ENCODE measurements at regions not wholly inside any gene's neighbourhood (a gene's known extent, or its start where the extent isn't known, plus 50 kb on each side); places are given as distances from the start of the nearest gene placed in this dataset.

GRCh38 chr3:194212161-194212844 is 76.4 kb downstream of the HES1 start:
- H3K27me3 ChIP-seq = no peaks in the 10 kb centered on the region
- TF ChIP-seq CTCF (IDR thresholded peaks at IDR 0.05; ENCODE audit: low read depth, low read length) = no peak
- H3K4me3 ChIP-seq = no peak overlapping the region
- H3K9me3 ChIP-seq (ENCODE audit: low read depth) = no peaks in the 10 kb centered on the region
- peak overlapping the region; percentile 86 for H3K27ac ChIP-seq
- DNase-seq (ENCODE audit: low read depth in 1 of 2, low spot score in 1 of 2) = peak in 1 of 2 donors; percentile 37
- H3K4me1 ChIP-seq (ENCODE audit: low read depth) = peaks cover 39% of the 10 kb centered on the region
- no peaks in the 10 kb centered on the region for H3K36me3 ChIP-seq

GRCh38 chr3:194212845-194213331 is 76.9 kb downstream of the HES1 start:
- Histone ChIP-seq H3K36me3 (no peaks in the 10 kb centered on the region), H3K4me3 (no peak overlapping the region), H3K27me3 (no peaks in the 10 kb centered on the region), H3K4me1 (ENCODE audit: low read depth) (peaks cover 39% of the 10 kb centered on the region), H3K9me3 (ENCODE audit: low read depth) (no peaks in the 10 kb centered on the region), H3K27ac (peak overlapping the region; percentile 86)
- peak in 1 of 2 donors; percentile 86 for DNase-seq (ENCODE audit: low read depth in 1 of 2, low spot score in 1 of 2)
- no peak for TF ChIP-seq CTCF (IDR thresholded peaks at IDR 0.05; ENCODE audit: low read depth, low read length)

GRCh38 chr3:194215392-194215791 is 79.4 kb downstream of the HES1 start:
- no peak for TF ChIP-seq CTCF (IDR thresholded peaks at IDR 0.05; ENCODE audit: low read depth, low read length)

GRCh38 chr3:194218646-194219453 is 82.9 kb downstream of the HES1 start:
- no peak for TF ChIP-seq CTCF (IDR thresholded peaks at IDR 0.05; ENCODE audit: low read depth, low read length)
- H3K27me3 ChIP-seq = no peaks in the 10 kb centered on the region
- no peak for DNase-seq (ENCODE audit: low read depth in 1 of 2, low spot score in 1 of 2)
- H3K36me3 ChIP-seq = no peaks in the 10 kb centered on the region
- no peak overlapping the region for H3K4me3 ChIP-seq
- H3K4me1 ChIP-seq (ENCODE audit: low read depth) = peaks cover 19% of the 10 kb centered on the region
- H3K9me3 ChIP-seq (ENCODE audit: low read depth) = no peaks in the 10 kb centered on the region
- no peak overlapping the region for H3K27ac ChIP-seq

More at GRCh38 chr3:194215392-194215791, 79.4 kb downstream of the HES1 start:
- Histone ChIP-seq H3K27ac (no peak overlapping the region), H3K4me1 (ENCODE audit: low read depth) (peaks cover 45% of the 10 kb centered on the region), H3K27me3 (no peaks in the 10 kb centered on the region), H3K36me3 (no peaks in the 10 kb centered on the region), H3K9me3 (ENCODE audit: low read depth) (no peaks in the 10 kb centered on the region), H3K4me3 (no peak overlapping the region)
- no peak for DNase-seq (ENCODE audit: low read depth in 1 of 2, low spot score in 1 of 2)

- Histone ChIP-seq H3K9me3 (ENCODE audit: low read depth) (no peaks in the 10 kb centered on the region), H3K4me1 (ENCODE audit: low read depth) (peaks cover 29% of the 10 kb centered on the region), H3K4me3 (no peak overlapping the region), H3K27me3 (no peaks in the 10 kb centered on the region), H3K27ac (no peak overlapping the region), H3K36me3 (no peaks in the 10 kb centered on the region)
- DNase-seq (ENCODE audit: low read depth in 1 of 2, low spot score in 1 of 2) = no peak
- no peak for TF ChIP-seq CTCF (IDR thresholded peaks at IDR 0.05; ENCODE audit: low read depth, low read length)
Measured at GRCh38 chr3:194219826-194220410, 84.0 kb downstream of the HES1 start.

Data from cardiac muscle cell (in vitro differentiated cells and primary cell).